ENCODE measurements at regions not wholly inside any gene's neighbourhood (a gene's known extent, or its start where the extent isn't known, plus 50 kb on each side); places are given as distances from the start of the nearest gene placed in this dataset.

- H3K4me1 ChIP-seq (ENCODE audit: control insufficient read depth, extremely low read depth, insufficient read depth, low read length), result no peaks in the 10 kb centered on the region
- TF ChIP-seq EZH2 (IDR thresholded peaks at IDR 0.05; ENCODE audit: low read length, missing control alignments), result no peak
- TF ChIP-seq CTCF (conservative IDR thresholded peaks at IDR 0.05 in 1 of 2, IDR thresholded peaks at IDR 0.05 in 1 of 2; ENCODE audit: low read depth in 1 of 2, low read length in 2 of 2), result no peak
- no peak for DNase-seq (ENCODE audit: low read depth in 2 of 2)
- H3K9ac ChIP-seq (ENCODE audit: insufficient read depth, low read length), result no peak overlapping the region
- H3K36me3 ChIP-seq (ENCODE audit: control insufficient read depth, insufficient read depth, low read length), result no peaks in the 10 kb centered on the region
- H2AFZ ChIP-seq (ENCODE audit: low read length), result no peak overlapping the region
- H3K4me3 ChIP-seq (replicated peaks in 1 of 4; ENCODE audit: control extremely low read depth in 1 of 4, insufficient read depth in 1 of 4, low read depth in 3 of 4, low read length in 4 of 4), result no peak overlapping the region
- H3K4me2 ChIP-seq (ENCODE audit: extremely low read depth, insufficient read depth, low read length), result no peak overlapping the region
- no peaks in the 10 kb centered on the region for H4K20me1 ChIP-seq (ENCODE audit: control insufficient read depth, extremely low read depth, insufficient read depth, low read length)
- H3K27ac ChIP-seq (ENCODE audit: insufficient read depth, low read length), result no peak overlapping the region
- no peaks in the 10 kb centered on the region for H3K79me2 ChIP-seq (ENCODE audit: control insufficient read depth, insufficient read depth, low read length)
- no peaks in the 10 kb centered on the region for H3K9me3 ChIP-seq (ENCODE audit: control insufficient read depth, insufficient read depth, low read depth, low read length)
- H3K27me3 ChIP-seq (ENCODE audit: control insufficient read depth, insufficient read depth, low read length), result no peaks in the 10 kb centered on the region
Observed at GRCh38 chr18:44495151-44495550, 185.5 kb upstream of the SETBP1 start.

- H4K20me1 ChIP-seq (ENCODE audit: control insufficient read depth, extremely low read depth, insufficient read depth, low read length), result no peaks in the 10 kb centered on the region
- no peak for TF ChIP-seq CTCF (conservative IDR thresholded peaks at IDR 0.05 in 1 of 2, IDR thresholded peaks at IDR 0.05 in 1 of 2; ENCODE audit: low read depth in 1 of 2, low read length in 2 of 2)
- no peak for TF ChIP-seq EZH2 (IDR thresholded peaks at IDR 0.05; ENCODE audit: low read length, missing control alignments)
- no peak overlapping the region for H3K27ac ChIP-seq (ENCODE audit: insufficient read depth, low read length)
- H3K4me3 ChIP-seq (replicated peaks in 1 of 4; ENCODE audit: control extremely low read depth in 1 of 4, insufficient read depth in 1 of 4, low read depth in 3 of 4, low read length in 4 of 4), result no peak overlapping the region
- no peak overlapping the region for H2AFZ ChIP-seq (ENCODE audit: low read length)
- H3K4me2 ChIP-seq (ENCODE audit: extremely low read depth, insufficient read depth, low read length), result no peak overlapping the region
- no peaks in the 10 kb centered on the region for H3K27me3 ChIP-seq (ENCODE audit: control insufficient read depth, insufficient read depth, low read length)
- no peaks in the 10 kb centered on the region for H3K36me3 ChIP-seq (ENCODE audit: control insufficient read depth, insufficient read depth, low read length)
- no peaks in the 10 kb centered on the region for H3K4me1 ChIP-seq (ENCODE audit: control insufficient read depth, extremely low read depth, insufficient read depth, low read length)
- H3K9ac ChIP-seq (ENCODE audit: insufficient read depth, low read length), result no peak overlapping the region
- H3K79me2 ChIP-seq (ENCODE audit: control insufficient read depth, insufficient read depth, low read length), result no peaks in the 10 kb centered on the region
- DNase-seq (ENCODE audit: low read depth in 2 of 2), result no peak
- no peaks in the 10 kb centered on the region for H3K9me3 ChIP-seq (ENCODE audit: control insufficient read depth, insufficient read depth, low read depth, low read length)
Observed at GRCh38 chr18:44497311-44497710, 183.4 kb upstream of the SETBP1 start.

- no peak overlapping the region for H2AFZ ChIP-seq (ENCODE audit: low read length)
- H3K27ac ChIP-seq (ENCODE audit: insufficient read depth, low read length), result no peak overlapping the region
- no peak for DNase-seq (ENCODE audit: low read depth in 2 of 2)
- no peaks in the 10 kb centered on the region for H4K20me1 ChIP-seq (ENCODE audit: control insufficient read depth, extremely low read depth, insufficient read depth, low read length)
- H3K9me3 ChIP-seq (ENCODE audit: control insufficient read depth, insufficient read depth, low read depth, low read length), result no peaks in the 10 kb centered on the region
- no peaks in the 10 kb centered on the region for H3K4me1 ChIP-seq (ENCODE audit: control insufficient read depth, extremely low read depth, insufficient read depth, low read length)
- no peaks in the 10 kb centered on the region for H3K27me3 ChIP-seq (ENCODE audit: control insufficient read depth, insufficient read depth, low read length)
- H3K9ac ChIP-seq (ENCODE audit: insufficient read depth, low read length), result no peak overlapping the region
- no peaks in the 10 kb centered on the region for H3K36me3 ChIP-seq (ENCODE audit: control insufficient read depth, insufficient read depth, low read length)
- H3K4me2 ChIP-seq (ENCODE audit: extremely low read depth, insufficient read depth, low read length), result no peak overlapping the region
- TF ChIP-seq EZH2 (IDR thresholded peaks at IDR 0.05; ENCODE audit: low read length, missing control alignments), result no peak
- TF ChIP-seq CTCF (conservative IDR thresholded peaks at IDR 0.05 in 1 of 2, IDR thresholded peaks at IDR 0.05 in 1 of 2; ENCODE audit: low read depth in 1 of 2, low read length in 2 of 2), result no peak
- no peak overlapping the region for H3K4me3 ChIP-seq (replicated peaks in 1 of 4; ENCODE audit: control extremely low read depth in 1 of 4, insufficient read depth in 1 of 4, low read depth in 3 of 4, low read length in 4 of 4)
- H3K79me2 ChIP-seq (ENCODE audit: control insufficient read depth, insufficient read depth, low read length), result no peaks in the 10 kb centered on the region
Observed at GRCh38 chr18:44497757-44498490, 182.8 kb upstream of the SETBP1 start.
